HG02623 (cell line): ENCODE measurements at regions not wholly inside any gene's neighbourhood (a gene's known extent, or its start where the extent isn't known, plus 50 kb on each side); places are given as distances from the start of the nearest gene placed in this dataset.

Source experiments
- ATAC-seq: cut with Tn5 transposase; IDR thresholded peaks from one replicate; pipeline ENCODE4 v1.9.1; 2021; ENCODE audit warnings: moderate library complexity; ENCODE audit not compliant: unreplicated experiment

DNA sequence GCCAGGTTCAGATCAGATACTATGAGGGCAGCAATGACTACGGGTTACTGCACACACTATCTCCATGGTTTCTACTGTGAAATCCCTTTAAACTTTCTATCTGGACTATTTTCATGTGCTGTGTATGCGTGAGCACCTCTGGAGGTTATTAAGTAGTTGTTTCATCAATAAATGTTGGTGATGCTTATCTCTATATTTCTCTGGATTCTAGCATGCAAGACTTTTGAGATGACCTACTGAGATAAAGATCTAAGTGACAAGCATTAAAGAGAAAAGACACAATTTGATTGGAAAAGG lies 194.0 kb downstream of the NRIP1 start:
- ATAC-seq, result no peak

DNA sequence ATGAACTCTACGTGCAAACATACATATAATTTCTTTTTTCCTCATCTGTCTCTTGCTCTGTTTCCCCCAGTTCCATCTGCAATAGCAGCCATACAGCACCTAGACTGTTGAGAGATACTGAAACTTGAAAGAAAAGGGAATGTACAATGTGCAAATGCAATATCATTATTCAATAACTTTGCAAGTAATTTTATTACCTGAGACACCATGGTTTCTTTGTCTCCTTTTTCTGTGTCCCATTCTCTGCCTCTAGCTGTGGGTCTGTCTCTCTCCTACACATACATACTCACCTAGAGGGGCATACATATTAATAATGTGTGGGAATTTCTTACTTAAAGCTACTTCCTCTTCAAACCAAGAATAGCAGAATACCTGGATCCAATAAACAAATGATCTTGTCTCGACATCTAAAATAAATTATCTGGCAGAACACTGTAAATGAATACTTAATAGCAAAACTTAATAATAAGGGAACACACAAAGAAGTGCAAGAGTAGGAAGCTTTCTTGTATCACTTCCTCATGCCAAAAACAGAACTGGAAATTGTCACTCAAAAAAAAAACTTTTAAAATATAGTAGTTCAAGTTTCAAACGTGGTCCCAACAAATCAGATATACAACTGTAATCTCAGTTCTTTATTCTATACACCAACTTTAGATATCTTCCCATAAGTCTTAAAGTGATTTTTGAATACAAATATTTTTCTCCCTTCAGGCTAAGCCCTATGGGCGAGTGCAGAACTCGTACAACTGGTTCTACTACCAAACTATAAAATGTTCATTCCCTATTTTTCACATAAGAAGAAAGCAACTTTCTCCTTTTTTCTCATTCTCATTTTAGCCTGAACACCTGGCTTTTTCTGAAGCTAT lies 194.6 kb downstream of the NRIP1 start:
- peak; percentile 56 for ATAC-seq

DNA sequence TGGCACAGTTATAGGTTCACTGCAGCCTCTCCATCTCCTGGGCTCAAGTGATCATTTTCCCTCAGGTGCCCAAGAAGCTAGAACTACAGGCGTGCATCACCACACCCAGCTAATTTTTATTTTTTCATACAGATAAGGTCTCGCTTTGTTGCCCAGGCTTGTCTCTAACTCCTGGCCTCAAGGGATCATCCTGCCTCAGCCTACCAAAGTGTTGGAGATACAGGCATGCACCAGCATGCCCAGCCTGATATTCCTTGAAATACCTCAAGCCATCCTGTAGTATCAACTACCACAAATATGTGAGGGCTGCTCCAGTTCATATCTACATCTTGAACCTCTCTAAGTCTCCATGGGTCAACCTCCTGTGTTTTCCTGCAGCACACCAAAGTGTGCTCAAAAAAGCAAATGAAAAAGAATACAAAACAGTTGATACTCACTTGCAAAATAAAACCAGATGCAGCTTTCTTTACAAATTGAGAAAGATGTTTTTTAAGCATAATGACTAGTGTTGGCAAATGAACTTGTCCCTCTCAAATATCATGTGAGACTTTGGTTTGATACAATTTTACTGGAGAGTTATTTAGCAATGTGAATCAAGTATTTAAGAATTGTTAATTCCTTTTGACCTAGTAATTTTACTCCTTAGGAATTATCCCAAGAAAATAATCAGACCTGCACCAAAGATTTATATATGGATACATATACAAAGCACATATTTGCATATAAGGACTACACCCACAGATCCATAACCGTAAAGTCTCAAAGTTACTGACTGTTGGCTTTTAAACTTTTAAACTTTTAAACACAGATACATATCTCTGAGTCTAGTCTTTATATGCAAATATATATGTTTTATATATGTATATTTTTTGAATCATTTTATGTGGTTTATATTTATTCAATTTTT lies 197.7 kb downstream of the NRIP1 start:
- ATAC-seq, result no peak

DNA sequence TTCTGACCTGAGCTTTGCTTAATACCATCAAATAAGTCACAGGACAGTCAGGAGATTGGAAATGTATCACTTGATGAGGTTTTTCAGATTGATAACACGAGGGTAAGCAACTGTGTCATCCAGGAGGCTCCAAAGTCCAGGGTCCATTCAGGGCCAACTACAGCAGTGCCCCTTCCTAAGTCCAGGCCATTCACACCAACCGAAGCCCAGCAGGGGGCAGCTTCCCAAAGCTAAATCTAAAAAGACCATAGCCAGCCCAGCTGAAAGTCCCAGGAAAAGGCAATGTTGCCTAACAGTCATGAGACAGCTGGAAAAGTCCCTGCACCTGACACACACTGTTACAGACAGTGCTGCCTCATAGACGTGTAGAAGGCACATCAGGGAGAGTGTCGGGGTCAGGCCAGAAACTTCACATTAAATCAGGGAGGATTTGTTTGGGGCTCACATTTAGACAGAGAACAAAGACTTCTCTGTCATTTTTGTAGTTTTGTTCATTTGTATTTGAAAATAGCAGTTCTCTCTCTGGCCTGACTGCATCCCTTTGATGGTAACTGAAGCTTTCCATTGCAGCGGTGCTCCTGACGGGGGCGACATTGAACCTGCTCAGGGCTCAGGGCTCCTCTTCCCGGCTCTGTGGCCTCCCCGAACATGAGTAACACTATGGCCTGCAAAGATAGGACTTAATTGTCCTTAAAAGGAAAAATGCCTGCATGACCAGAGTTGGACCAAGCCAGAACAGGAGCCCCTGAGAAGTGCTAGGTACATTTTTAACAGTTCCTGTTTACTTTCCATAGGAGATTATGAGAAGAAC lies 200.4 kb downstream of the NRIP1 start:
- ATAC-seq, result peak; percentile 77

DNA sequence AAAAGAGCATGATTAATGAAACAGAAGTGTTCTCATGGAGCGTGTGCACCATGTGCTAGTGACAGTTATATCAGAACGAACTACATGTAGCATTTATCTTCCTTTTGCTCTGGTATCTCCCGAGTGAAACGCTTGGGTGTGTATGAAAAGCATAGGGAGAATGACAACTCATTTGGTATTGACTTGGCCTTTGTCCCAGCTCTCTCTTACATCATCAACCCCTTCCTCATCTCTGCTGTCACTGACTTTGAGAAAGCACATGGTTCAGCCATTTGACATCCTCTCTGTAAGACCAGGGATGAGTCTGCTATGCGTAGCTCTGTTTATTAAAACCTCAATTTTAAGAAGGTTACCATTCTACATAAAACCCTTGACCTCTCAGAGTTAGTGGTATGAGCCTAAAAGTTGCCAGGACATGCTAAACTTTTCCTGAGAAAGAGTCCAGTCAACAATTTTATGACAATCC lies 201.0 kb downstream of the NRIP1 start:
- ATAC-seq, result no peak

DNA sequence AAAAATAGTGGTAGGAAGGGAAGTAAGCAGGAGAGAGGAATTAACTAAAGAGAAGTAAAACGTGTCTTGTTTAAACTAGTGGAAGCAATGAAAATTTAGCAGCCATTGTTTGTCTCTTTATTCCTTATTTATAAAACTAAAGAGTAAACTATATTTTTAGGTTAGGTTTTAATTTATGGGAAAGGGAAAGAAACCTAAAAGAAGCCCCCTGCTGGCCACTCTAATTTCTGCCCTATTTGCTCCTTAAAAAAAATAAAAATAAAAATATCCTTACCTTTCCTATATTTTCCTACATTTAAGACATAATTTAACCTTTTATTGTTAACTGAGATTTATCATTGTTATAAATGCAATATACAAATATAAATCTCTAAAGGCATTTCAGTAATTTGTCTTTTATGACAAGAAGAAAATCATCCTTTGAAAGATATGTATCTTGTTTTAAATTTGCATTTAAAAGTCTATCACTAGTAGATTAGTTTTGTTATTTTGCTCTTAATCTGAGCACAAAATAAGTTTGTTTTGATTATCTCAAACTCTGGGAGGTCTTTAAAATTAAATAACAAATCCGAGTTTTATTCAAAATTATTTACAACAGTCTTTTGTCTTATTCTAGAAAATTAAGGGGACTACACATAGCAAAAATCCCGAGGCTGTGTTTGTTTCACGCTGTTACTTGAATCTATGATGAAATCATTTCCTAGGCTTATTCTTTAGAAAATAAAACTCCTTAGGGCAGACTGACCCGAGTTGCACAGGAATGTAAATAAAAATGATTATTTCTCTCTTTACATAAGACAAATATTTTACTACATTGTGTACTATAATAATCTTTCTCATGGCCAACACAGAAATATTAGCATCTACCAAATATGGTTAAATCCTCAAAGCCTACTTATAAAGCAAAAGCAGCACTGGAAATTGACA lies 201.7 kb downstream of the NRIP1 start:
- no peak for ATAC-seq

DNA sequence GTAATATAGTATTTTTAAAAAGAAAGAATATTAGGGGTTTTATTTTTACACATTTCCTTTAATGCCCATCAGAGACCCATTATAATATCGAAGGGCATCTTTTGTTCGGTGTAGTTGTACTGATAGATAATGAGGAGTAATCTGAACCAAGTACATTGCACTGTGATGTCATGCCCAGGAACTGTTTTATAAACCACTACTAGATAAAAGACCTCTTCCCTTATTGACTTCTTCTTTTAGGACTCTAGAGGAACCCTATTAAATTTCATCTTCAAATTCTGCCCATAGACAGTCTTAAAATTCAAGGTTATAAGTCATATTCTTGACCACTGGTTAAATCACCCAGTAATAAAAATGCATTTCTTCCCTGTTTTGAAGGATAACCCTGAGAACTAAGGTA lies 206.5 kb downstream of the NRIP1 start:
- no peak for ATAC-seq

DNA sequence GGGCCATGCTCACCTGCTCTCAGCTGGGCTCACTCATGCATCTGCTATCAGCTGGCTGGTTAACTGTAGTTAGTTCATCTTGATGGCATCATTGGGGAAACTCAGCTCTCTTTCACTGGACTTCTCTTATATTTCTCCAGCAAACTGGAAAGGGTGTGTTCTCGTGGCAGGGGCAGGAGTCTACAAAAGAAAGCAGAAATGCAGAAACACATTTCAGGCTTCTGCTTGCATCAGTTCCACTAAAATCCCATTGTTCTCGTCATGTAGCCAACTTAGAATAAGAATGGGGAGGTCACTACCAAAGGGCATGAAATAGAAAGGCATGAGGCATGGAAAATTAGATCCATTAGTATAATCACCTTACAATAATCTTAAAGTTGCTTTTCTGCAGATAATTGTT lies 207.3 kb downstream of the NRIP1 start:
- no peak for ATAC-seq

DNA sequence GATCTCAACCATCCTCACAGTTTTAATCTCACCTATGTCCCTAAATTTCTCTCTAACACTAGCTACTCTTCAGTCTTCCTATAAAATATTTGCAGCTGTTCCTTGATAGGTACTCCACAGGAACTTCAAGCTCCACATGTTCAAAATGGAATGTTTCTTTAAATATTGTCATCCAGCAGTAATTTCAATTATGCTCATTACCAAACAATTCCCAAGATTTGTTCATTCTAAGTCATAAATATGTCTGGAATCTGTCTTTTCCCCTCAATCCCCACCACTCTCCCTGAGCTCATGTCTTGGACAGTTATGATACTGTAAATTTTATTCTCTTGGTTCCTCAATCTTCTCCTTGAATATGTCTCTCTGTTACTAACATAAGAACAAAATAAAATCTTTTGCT lies 214.4 kb downstream of the NRIP1 start:
- ATAC-seq, result no peak

DNA sequence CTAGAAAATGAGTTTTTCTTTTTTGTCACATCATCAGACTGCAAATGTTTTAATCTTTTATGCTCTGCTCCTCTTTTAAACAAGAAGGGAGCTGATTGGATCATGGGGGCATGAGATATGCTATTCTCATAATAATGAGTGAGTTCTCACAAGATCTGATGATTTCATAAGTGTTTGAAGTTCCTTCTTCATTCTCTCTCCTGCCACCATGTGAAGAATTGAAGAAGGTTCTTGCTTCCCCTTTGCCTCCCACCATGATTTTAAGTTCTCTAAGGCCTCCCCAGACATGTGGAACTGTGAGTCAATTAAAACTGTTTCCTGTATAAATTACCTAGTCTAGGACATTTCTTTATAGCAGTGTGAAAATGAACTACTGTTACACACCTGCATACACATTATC lies 218.2 kb downstream of the NRIP1 start:
- ATAC-seq, result no peak

DNA sequence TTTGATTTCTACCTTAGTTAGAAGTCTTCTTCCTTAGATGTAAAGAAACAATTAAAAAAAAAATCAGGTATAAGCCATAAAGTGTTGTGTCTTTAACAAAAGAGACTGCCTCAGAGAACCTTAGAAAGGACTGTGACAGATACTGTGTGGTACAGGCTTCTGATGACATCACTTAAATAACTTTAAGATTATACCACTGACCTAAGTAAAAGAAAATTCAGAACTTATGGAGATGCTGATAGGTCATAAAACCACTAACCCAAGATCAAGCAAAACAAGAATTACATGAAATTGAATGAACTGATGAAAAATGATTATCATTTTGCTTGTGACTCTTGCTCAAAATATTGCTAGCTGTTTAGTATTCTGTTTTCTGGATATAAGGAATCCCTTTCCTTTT lies 220.8 kb downstream of the NRIP1 start:
- no peak for ATAC-seq

DNA sequence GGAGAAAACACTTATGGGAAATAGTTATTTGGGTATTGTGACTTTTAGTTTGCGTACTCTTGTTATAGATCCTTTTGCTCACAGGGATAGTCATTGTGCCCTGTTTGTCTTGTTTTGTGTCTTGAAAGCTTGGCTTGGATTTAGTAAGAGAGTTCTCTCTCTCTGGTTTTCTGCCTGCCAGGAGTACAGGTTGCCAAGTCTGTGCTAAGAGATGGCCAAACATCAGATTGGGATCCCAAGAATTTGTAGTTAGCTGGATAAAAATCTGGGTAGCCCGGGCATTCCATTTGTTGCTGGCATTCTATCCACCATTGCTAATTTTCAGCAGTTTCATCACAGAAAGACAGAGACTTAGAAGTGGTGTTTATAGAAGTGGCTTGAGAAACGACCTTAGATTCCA lies 222.2 kb downstream of the NRIP1 start:
- ATAC-seq, result no peak

DNA sequence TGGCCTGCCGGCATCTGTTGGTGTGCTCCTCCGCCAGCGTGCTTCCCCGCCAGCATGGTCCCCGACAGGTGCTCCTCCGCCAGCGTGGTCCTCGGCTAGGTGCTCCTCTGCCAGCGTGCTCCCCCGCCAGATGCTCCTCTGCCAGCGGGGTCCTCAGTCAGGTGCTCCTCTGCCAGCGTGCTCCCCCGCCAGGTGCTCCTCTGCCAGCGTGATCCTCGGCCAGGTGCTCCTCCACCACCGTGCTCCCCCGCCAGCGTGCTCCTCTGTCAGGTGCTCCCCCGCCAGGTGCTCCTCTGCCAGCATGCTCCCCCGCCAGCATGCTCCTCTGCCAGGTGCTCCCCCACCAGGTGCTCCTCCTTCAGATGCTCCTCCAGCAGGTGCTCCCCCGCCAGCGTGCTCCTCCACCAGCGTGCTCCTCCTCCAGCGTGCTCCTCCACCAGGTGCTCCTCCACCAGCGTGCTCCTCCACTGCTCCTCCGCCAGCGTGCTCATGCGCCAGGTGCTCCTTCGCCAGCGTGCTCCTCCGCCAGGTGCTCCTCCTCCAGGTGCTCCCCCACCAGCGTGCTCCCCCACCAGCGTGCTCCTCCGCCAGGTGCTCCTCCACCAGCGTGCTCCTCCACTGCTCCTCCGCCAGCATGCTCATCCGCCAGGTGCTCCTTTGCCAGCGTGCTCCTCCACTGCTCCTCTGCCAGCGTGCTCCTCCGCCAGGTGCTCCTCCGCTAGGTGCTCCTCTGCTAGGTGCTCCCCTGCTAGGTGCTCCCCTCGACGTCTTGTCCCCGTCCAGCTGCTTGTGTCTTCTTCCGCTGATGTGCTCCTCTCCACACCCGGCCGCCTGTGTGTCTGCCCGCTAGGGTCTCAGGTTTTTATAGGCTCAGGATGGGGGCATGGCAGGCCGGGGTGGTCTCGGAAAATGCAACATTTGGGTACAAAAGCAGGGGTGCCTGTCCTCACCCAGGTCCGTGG lies 223.0 kb downstream of the NRIP1 start:
- ATAC-seq, result no peak

DNA sequence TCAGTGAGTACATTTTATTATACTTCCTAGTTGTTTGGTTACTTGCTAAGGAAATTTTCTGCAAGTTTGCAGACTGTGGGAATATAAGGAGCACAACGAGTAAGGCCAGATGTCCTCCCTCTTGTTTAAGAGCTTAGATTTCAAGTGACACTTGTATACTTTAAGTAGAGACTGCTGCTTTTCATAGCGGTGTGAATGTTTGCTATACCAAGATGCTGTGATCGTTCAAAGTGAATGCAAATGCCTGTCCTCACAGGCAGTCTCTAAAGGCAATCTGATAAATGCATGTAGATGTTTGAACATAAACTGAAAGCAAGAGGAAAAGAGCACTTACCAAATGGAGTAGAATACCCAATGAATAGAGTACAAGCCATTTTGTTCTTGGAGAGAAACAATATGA lies 226.4 kb downstream of the NRIP1 start:
- no peak for ATAC-seq

DNA sequence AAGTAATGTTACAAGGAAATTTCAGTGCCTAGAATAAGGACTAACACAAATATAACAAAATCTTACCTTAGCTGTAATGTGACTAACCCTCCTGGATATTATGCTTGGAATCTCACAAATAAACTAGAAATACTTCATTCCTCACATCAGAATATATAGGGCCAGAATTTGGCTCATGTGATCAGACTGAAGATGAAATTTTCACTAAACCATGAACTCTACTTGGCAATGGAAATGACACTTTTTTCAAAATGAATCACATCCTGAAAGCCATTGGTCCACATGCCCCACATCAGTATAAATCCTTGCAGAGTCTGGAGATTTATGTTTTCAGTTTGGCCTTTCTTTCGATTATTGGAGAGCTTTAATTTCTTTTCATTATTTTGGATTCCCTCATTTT lies 227.8 kb downstream of the NRIP1 start:
- ATAC-seq, result no peak

DNA sequence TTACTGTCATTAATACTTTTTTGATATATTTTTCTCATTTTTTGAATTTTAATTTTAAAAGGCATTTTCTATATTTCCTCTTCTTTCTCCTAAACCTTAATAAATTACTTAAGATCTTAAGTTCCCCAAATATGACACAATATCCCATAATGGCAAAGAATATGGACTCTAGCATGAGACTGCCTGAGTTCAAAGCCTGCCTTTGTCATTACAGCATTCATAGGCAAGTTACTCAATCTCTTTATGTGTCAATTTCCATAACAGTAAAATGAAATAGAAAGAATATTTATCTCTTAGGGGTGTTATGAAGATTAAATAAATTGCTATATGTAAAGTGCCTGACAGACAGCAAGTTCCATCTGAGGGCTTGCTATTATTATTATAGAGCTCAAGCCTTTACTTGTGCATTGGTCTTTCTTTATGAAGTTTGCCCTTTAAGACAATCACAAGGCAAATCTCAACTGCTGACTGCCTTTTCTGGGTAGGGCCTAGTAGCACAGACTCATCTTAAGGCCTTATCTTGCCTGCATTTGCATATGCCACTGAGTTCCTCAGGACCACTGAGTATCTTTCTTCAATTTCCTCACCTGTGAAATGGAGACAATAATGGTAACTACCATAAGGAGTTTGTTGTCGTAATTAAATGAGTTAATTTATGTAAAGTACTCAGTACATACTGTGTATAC lies 231.0 kb downstream of the NRIP1 start:
- ATAC-seq, result no peak

DNA sequence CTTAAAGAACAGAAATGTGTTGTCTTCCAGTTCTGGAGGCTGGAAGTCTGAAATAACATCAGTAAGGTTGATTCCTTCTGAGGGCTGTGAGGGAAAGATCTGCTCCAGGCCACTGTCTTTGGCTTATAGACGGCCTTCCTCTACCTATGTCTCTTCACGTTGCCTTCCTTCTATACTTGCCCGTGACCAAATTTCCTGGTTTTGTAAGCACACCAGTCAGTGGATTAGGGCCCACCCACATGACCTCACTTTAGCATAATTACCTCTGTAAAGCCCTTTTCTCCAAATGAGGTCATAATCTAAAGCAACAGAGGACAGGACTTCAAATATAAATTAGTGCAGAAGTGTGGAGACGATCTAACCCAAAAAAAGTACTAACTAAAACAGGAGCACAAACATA lies 231.6 kb downstream of the NRIP1 start:
- ATAC-seq, result no peak

DNA sequence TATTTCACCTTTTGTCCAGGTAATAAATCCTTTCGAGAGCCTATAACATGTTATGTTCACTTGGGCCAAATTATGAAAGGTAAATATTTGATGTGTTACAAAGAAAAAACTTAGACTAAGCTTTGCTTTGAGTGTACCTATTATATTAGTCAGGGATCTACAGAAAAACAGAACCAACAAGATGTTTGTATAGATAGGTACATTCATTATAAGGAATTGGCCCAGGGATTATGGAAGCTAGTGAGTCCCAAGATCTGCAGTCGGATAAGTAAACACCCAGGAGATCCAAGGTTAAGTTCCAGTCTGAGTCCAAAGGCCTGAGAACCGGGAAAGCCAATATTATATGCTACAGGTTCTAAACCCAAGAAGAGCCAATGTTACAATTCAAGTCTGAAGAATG lies 234.5 kb downstream of the NRIP1 start:
- no peak for ATAC-seq

DNA sequence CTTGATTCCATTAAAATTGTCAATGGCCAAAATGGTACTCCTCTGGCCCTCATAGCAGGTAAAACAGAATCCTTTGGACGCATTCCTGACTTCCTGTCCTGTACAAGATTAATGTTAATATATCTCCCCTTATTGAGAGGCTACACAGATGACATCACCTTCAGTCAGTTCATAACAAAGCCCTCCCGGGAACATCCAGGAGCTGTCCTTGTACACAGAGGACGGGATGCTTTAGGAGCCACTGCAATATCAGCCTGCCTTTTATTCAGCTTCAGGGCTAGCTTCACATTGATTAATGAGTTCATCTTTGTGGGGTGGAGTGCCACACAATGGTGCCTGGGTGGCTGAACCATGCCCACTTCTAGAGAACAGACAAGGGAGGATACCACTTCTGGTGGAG lies 235.1 kb downstream of the NRIP1 start:
- ATAC-seq, result no peak
